B cell (primary cell): ENCODE measurements at regions not wholly inside any gene's neighbourhood (a gene's known extent, or its start where the extent isn't known, plus 50 kb on each side); places are given as distances from the start of the nearest gene placed in this dataset.

Experiments used
- EZH2 ChIP-seq: IDR thresholded peaks from 2 replicates; pipeline ENCODE4 v1.6.1; 2012; ENCODE audit warnings: borderline replicate concordance, low read depth, mild to moderate bottlenecking, moderate library complexity, low read length; ENCODE audit not compliant: insufficient read depth, poor library complexity, severe bottlenecking
- TF ChIP-seq, protein P1 (sequence below): fragments of 200-600 bp; IDR thresholded peaks from one replicate; pipeline ENCODE4 v1.8.0; 2022; ENCODE audit warnings: antibody characterized with exemption, mild to moderate bottlenecking

DNA sequence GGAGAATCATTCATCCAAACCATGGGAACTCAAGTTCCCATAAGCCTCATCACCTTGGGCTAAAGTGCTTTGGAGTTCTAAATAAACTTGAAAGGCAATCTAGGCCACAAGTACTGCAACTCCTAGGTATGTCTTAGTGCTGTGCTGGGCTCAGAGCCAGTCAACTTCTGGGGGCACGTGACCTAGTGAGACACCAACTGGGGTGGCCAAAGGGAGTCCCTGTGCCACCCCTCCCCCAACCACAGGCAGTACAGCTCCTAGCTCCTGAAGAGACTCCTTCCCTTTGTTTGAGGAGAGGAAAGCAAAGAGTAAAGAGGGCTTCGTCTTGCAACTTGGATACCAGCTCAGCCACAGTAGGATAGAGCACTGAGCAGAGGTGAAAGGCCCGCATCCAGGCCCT, 154.2 kb upstream of the IL1RAPL2 start:
- TF ChIP-seq, protein P1, sequence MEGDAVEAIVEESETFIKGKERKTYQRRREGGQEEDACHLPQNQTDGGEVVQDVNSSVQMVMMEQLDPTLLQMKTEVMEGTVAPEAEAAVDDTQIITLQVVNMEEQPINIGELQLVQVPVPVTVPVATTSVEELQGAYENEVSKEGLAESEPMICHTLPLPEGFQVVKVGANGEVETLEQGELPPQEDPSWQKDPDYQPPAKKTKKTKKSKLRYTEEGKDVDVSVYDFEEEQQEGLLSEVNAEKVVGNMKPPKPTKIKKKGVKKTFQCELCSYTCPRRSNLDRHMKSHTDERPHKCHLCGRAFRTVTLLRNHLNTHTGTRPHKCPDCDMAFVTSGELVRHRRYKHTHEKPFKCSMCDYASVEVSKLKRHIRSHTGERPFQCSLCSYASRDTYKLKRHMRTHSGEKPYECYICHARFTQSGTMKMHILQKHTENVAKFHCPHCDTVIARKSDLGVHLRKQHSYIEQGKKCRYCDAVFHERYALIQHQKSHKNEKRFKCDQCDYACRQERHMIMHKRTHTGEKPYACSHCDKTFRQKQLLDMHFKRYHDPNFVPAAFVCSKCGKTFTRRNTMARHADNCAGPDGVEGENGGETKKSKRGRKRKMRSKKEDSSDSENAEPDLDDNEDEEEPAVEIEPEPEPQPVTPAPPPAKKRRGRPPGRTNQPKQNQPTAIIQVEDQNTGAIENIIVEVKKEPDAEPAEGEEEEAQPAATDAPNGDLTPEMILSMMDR: no peak
- TF ChIP-seq EZH2: no peak
